Esophagus squamous epithelium (tissue), 4 donors: ENCODE measurements at regions not wholly inside any gene's neighbourhood (a gene's known extent, or its start where the extent isn't known, plus 50 kb on each side); places are given as distances from the start of the nearest gene placed in this dataset.

ENCODE experiments used
- CTCF ChIP-seq, 6 experiments: fragments of 450-650 bp in 4 of 6; fragments of 200-600 bp in 2 of 6; sonication (generic) in 2 of 6; IDR thresholded peaks; one replicate each; pipeline ENCODE4 v1.5.1; 2016 to 2019; ENCODE audit warnings: antibody characterized with exemption in 6 of 6, mild to moderate bottlenecking in 4 of 6, moderate library complexity in 4 of 6
- POLR2A ChIP-seq, 4 donors: fragments of 450-650 bp; IDR thresholded peaks; one replicate each; pipeline ENCODE4 v1.6.1; 2017; ENCODE audit warnings: antibody characterized with exemption in 4 of 4, mild to moderate bottlenecking in 4 of 4, moderate library complexity in 3 of 4

DNA sequence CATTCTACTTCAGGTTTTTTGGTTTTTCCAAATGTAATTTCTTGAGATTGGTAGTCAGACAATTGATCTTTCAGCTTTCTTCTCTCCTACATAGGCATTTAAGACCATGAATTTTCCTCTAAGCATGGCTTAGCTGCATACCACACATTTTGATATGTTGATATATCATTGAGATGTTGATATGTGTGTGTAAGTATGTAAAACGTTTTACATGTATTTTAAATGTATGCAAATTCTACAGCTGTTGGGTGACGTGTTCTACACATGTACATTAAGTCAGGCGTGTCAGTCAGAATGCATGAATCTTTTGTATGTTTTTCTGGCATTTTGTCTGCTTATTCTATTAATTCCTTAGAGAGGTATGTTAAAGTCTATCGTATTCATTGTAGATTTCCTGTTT is 228.2 kb downstream of the CDH26 start:
- no peak for TF ChIP-seq CTCF (IDR thresholded peaks at IDR 0.05)
- no peak for TF ChIP-seq POLR2A (IDR thresholded peaks at IDR 0.05)
